Thyroid gland (tissue), 4 donors: ENCODE measurements at regions not wholly inside any gene's neighbourhood (a gene's known extent, or its start where the extent isn't known, plus 50 kb on each side); places are given as distances from the start of the nearest gene placed in this dataset.
A peak's percentile ranks its signal among the peaks of the same experiment; 100 is the strongest.

Source experiments
- DNase-seq, 2 donors: peaks; one replicate each; pipeline ENCODE4 v3.0.0-alpha.2; 2019
- H3K27ac ChIP-seq, 3 donors: fragments of 200-600 bp; sonication (generic); 1 replicate in 2 of 3; 2 replicates in 1 of 3; pipeline ENCODE4 v1.5.1; 2016 to 2019; ENCODE audit warnings: mild to moderate bottlenecking in 1 of 3, moderate library complexity in 1 of 3
- H3K27me3 ChIP-seq: fragments of 200-600 bp; sonication (generic); one replicate; pipeline ENCODE4 v1.5.1; 2019
- H3K36me3 ChIP-seq, 2 donors: fragments of 200-600 bp; sonication (generic); one replicate each; pipeline ENCODE4 v1.5.1; 2016 to 2019
- H3K4me1 ChIP-seq, 2 donors: fragments of 200-600 bp; sonication (generic); one replicate each; pipeline ENCODE4 v1.5.1; 2017 to 2019
- H3K4me3 ChIP-seq, 3 donors: fragments of 200-600 bp; sonication (generic); replicated peaks in 1 of 3; 1 replicate in 2 of 3; 2 replicates in 1 of 3; pipeline ENCODE4 v1.5.1; 2016; ENCODE audit warnings: mild to moderate bottlenecking in 1 of 3
- H3K9me3 ChIP-seq: fragments of 200-600 bp; sonication (generic); one replicate; pipeline ENCODE4 v1.5.1; 2017
- CTCF ChIP-seq, 6 experiments: fragments of 200-600 bp in 3 of 6; fragments of 450-650 bp in 3 of 6; sonication (generic) in 3 of 6; IDR thresholded peaks; one replicate each; pipeline ENCODE4 v1.5.1; 2016 to 2019; ENCODE audit warnings: antibody characterized with exemption in 6 of 6, mild to moderate bottlenecking in 2 of 6, inconsistent platforms in 1 of 6, moderate library complexity in 1 of 6
- POLR2A ChIP-seq, 2 donors: fragments of 450-650 bp; IDR thresholded peaks; one replicate each; pipeline ENCODE4 v1.6.1; 2017; ENCODE audit warnings: antibody characterized with exemption in 2 of 2, mild to moderate bottlenecking in 2 of 2, moderate library complexity in 1 of 2
- WGBS, 2 donors: methylation state at CpG; one replicate each; pipeline ENCODE4 v1.1.5; 2017; 5-methylcytosine and 5-hydroxymethylcytosine counted together
- intact Hi-C: fragments of 100-400 bp; cut with DNase I; formaldehyde crosslinking; loops from one replicate; pipeline ENCODE4 v1.15.1; 2023

- Histone ChIP-seq H3K36me3 (no peaks in the 10 kb centered on the region), H3K9me3 (no peaks in the 10 kb centered on the region), H3K27ac (no peak overlapping the region), H3K4me1 (peaks cover 0 to 6% of the 10 kb centered on the region in 2 donors), H3K27me3 (no peaks in the 10 kb centered on the region), H3K4me3 (no peak overlapping the region)
- intact Hi-C loops = no loop called here
- no peak for DNase-seq
- no peak for TF ChIP-seq POLR2A (IDR thresholded peaks at IDR 0.05)
- 73 to 74% methylated on average over 6 of the region's 6 CpGs for WGBS, 2 donors
These were observed 198.9 kb downstream of the CDCA7 start for GRCh38 chr2:173553593-173553992.

DNA sequence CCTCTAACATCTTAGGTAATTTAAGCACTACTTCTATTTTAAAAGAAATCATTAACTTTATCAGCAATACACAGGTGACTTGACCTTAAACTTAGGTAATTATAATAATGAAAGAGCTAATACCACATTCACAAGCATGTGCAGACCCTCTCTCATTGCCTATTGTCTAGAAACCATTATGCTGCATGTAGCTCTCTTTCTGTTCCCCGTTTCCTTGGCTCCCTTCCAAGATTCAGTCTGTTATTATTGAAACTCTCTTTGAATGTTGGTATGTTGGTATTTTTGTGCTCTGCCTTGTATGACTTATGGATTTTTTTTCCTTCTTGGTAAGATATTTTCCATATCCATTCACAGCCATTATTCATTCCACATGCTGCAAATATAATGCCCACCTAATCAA is 201.2 kb downstream of the CDCA7 start:
- WGBS, 2 donors = 0 to 2% methylated on average over 1 of the region's 1 CpG
- Histone ChIP-seq H3K27me3 (no peaks in the 10 kb centered on the region), H3K9me3 (no peaks in the 10 kb centered on the region), H3K4me1 (peaks cover 0 to 6% of the 10 kb centered on the region in 2 donors), H3K4me3 (no peak overlapping the region), H3K27ac (no peak overlapping the region), H3K36me3 (no peaks in the 10 kb centered on the region)
- DNase-seq = no peak
- TF ChIP-seq CTCF (IDR thresholded peaks at IDR 0.05) (no peak), POLR2A (IDR thresholded peaks at IDR 0.05) (no peak)
- intact Hi-C loops = no loop called here

- Histone ChIP-seq H3K27me3 (no peaks in the 10 kb centered on the region), H3K4me1 (peaks cover 0 to 6% of the 10 kb centered on the region in 2 donors), H3K27ac (no peak overlapping the region), H3K4me3 (no peak overlapping the region), H3K36me3 (no peaks in the 10 kb centered on the region), H3K9me3 (no peaks in the 10 kb centered on the region)
- no peak for DNase-seq
- 67 to 69% methylated on average over 5 of the region's 5 CpGs for WGBS, 2 donors
- intact Hi-C loops = no loop called here
- TF ChIP-seq POLR2A (IDR thresholded peaks at IDR 0.05) = no peak
- no peak for TF ChIP-seq CTCF (IDR thresholded peaks at IDR 0.05)
These were observed 202.1 kb downstream of the CDCA7 start for GRCh38 chr2:173556816-173557215.

DNA sequence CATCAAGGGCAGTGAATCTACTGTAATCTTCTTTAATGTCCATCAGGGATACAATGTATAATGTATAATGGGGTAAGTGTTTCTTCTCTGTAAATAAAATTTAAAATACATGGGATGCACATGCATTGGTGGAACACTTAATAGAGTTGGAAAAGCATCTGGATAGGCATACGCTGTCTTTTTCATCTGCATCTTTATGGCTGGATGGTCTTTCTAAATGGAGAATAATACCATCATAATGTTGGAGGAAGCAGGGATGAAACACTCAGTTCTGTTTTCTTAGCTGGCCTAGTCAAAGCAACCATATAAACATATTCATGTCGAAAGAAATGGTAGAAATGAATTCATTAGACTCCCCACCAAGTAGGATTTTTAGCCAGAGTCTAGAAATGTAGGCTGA is 202.8 kb downstream of the CDCA7 start:
- no peaks in the 10 kb centered on the region for H3K9me3 ChIP-seq
- H3K36me3 ChIP-seq = no peaks in the 10 kb centered on the region
- intact Hi-C loops = no loop called here
- no peak overlapping the region for H3K27ac ChIP-seq
- H3K27me3 ChIP-seq = no peaks in the 10 kb centered on the region
- WGBS, 2 donors = 94 to 95% methylated on average over 2 of the region's 2 CpGs
- DNase-seq = no peak
- no peak overlapping the region for H3K4me3 ChIP-seq
- peaks cover 0 to 6% of the 10 kb centered on the region in 2 donors for H3K4me1 ChIP-seq
- TF ChIP-seq POLR2A (IDR thresholded peaks at IDR 0.05) (no peak), CTCF (IDR thresholded peaks at IDR 0.05) (no peak)

DNA sequence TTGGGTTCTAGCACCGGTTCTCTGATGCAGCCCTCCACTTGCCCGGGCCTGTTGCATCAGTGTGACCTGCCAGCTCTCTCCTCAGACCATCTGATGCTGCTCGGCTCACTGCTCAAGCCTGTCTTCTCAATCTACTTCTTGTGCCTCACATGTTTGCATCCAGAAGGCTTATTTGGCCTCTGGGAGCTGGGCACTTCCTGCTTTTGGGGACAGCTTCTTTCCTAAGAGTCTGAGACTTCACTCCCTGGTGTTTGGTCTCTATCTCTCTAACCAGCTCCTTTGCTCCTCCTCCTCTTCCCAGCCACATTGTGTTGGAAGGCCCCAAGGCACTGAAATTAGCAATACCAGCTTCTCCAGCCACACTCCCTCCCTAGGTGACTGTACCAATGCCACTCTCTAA is 212.8 kb downstream of the CDCA7 start:
- intact Hi-C loops = no loop called here
- WGBS, 2 donors = 88% methylated on average over 3 of the region's 3 CpGs
- H3K4me1 ChIP-seq = peaks cover 11 to 14% of the 10 kb centered on the region in 2 donors
- H3K27me3 ChIP-seq = no peaks in the 10 kb centered on the region
- H3K27ac ChIP-seq = no peak overlapping the region
- no peak overlapping the region for H3K4me3 ChIP-seq
- no peaks in the 10 kb centered on the region for H3K9me3 ChIP-seq
- TF ChIP-seq POLR2A (IDR thresholded peaks at IDR 0.05) (no peak), CTCF (IDR thresholded peaks at IDR 0.05) (no peak)
- DNase-seq = no peak
- no peaks in the 10 kb centered on the region for H3K36me3 ChIP-seq

DNA sequence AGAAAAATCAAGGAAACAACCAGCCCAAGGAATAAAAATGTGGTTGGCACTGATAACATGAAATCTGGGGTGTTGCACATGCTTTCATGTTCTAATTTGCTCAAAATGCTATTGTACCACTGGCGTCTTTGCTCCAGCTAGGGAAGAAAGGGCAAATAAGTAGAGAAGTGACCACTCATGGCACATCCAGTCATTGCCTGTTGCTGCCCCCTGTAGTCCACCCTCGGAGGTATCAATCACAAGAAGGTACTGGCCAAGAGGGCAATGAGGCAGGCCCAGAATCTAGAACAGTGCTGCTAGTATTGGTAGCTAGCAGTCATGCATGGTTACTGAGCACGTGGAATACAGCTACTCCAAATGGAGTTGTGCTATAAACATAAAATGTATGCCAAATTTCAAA is 213.4 kb downstream of the CDCA7 start:
- H3K4me1 ChIP-seq = peaks cover 11 to 14% of the 10 kb centered on the region in 2 donors
- H3K4me3 ChIP-seq = no peak overlapping the region
- WGBS, 2 donors = 46 to 56% methylated on average over 3 of the region's 3 CpGs
- DNase-seq = peak; percentile 15 to 16
- H3K36me3 ChIP-seq = no peaks in the 10 kb centered on the region
- no peaks in the 10 kb centered on the region for H3K9me3 ChIP-seq
- intact Hi-C loops = no loop called here
- no peak overlapping the region for H3K27ac ChIP-seq
- TF ChIP-seq CTCF (IDR thresholded peaks at IDR 0.05) (peak in 1 of 6 experiments; percentile 12), POLR2A (IDR thresholded peaks at IDR 0.05) (no peak)
- no peaks in the 10 kb centered on the region for H3K27me3 ChIP-seq
